GM12891 (cell line): ENCODE measurements at regions not wholly inside any gene's neighbourhood (a gene's known extent, or its start where the extent isn't known, plus 50 kb on each side); places are given as distances from the start of the nearest gene placed in this dataset.

Experiments used
- DNase-seq: peaks from one replicate; pipeline ENCODE4 v3.0.0; 2011; ENCODE audit warnings: low spot score; ENCODE audit not compliant: insufficient read length
- FAIRE-seq: peaks from 2 replicates; lab custom pipeline; 2011; peaks lifted over from hg19 to GRCh38; lab: Jason Lieb, UNC
- PAX5 ChIP-seq: IDR thresholded peaks from 2 replicates; pipeline ENCODE4 v1.6.1; 2011; ENCODE audit warnings: low read length, moderate library complexity, mild to moderate bottlenecking; ENCODE audit not compliant: insufficient read depth, severe bottlenecking
- POLR2A ChIP-seq: IDR thresholded peaks from 2 replicates; pipeline ENCODE4 v1.6.1; 2011; ENCODE audit warnings: low read depth, low read length, control low read depth
- POLR2AphosphoS5 ChIP-seq: IDR thresholded peaks from 2 replicates; pipeline ENCODE4 v1.6.1; 2011; ENCODE audit warnings: low read depth, low read length, control low read depth
- POU2F2 ChIP-seq: IDR thresholded peaks from 2 replicates; pipeline ENCODE4 v1.6.1; 2011; ENCODE audit warnings: low read depth, mild to moderate bottlenecking, control low read depth, low read length, moderate library complexity
- SPI1 ChIP-seq: IDR thresholded peaks from 2 replicates; pipeline ENCODE4 v1.6.1; 2011; ENCODE audit warnings: low read depth, low read length, control low read depth
- TAF1 ChIP-seq: IDR thresholded peaks from 2 replicates; pipeline ENCODE4 v1.6.1; 2011; ENCODE audit warnings: low read depth, low read length, control low read depth

DNA sequence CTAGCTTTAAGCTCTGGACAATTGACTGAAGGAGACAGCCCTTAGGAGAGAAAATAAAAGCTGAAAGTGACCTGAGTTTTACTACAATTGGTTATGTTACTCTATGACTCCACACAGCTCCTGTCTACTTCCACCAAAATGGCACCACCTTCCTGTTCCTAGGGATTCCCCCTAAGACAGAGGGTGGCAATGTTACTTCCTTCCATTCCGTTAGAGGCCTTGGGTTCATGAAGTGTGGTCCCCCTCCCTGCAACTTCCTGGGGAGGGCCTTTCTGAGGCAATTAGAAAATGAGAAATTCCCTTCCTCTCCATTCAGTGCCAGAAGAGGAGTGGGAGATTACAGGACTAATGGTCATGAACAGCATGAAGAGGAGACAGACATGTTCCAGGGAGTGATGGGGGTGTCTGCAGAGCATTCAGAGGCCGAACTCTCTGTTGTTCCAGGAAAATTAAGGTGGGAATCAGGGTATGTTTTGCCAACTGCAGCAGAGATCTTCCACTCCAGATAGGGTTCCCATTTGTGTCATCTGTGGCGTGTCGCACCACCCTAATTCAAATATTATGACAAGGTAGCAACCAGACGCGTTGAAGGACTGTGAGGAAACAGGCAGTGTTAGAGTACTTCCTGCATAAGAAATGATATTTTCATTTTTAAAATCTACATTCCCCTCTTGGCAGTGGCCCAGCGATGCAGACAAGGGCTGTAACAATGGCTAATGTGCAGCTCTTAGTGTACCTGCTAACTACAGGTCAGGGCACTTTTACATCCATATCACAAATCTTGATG is 53.1 kb upstream of the TRIM67 start:
- FAIRE-seq: no peak
- no peak for TF ChIP-seq PAX5
- no peak for TF ChIP-seq TAF1
- TF ChIP-seq POLR2A: no peak
- no peak for TF ChIP-seq SPI1
- TF ChIP-seq POLR2AphosphoS5: no peak
- no peak for TF ChIP-seq POU2F2
- no peak for DNase-seq

DNA sequence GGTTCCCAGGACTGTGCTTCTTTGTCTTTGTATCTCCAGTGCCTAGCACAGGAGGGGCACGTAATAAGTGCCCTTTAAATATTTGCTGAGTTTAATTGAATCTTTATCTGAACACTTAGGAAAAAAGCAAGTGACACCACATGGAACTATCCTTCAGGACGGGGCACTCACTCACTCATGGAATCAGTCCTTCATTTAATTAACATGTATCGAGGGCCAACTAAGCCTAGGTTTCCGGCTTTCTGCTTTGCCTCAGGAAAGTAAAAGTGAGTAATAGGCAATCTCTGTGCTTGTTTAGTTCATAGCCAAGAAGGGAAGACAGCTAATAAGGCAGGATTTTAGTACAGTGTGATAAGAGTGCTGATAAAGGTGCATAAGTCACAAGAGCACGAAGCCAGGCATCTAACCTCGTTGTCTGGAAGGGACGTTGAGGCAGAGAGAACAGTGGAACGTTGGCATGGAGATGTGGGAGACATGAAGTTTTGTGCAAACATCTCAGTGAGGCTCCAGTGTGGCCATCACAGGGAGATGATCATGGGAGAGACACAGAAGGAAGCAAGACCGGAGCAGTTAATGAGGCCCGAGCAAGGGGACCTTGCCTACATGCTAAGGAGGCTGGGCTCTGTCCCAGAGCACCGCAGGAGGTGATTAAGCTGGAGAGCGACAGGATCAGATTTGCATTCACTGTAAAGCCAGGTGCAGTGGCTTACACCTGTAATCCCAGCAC is 54.1 kb upstream of the TRIM67 start:
- no peak for FAIRE-seq
- DNase-seq: no peak
- TF ChIP-seq TAF1 (no peak), SPI1 (no peak), POU2F2 (no peak), PAX5 (no peak), POLR2A (no peak), POLR2AphosphoS5 (no peak)

DNA sequence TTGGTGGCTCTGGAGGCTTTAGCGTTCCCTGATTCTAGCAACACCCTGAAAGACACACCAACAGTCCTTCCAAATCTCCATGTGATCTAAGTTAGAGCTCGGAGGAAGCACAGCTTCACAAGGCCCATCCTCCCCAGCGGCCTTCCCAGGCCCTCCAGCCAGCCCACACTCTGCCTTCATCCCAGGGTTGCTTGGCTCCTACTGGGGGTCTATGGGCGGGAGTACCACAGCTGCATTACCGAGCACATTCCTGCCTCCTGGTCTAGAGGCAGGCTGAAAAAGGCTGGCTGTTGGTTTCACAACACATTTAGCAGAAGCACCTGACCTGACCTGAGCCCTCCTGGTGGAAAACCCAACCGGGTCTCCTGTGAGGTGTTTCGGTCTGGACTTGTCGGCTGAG is 54.7 kb upstream of the TRIM67 start:
- FAIRE-seq: no peak
- no peak for DNase-seq
- TF ChIP-seq SPI1 (no peak), TAF1 (no peak), POU2F2 (no peak), POLR2AphosphoS5 (no peak), POLR2A (no peak), PAX5 (no peak)

DNA sequence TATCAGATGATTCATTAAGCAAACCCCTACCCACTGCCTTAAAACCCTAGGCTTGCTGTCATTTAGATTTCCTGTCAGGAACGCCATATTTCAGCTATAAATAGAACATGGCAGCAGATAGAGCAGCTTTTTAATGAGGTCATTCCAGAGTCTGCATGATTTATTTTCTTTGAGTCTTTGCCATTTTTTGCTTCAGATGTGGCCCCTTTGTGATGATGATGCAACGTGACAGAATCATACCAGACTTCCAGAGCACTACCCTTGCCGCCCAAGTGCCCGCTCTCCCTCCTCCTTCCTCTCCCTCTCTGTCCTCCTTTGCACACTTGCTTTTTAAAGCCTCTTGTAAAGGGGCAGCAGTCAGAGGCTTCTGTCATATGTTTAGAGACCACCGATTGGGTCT is 55.5 kb upstream of the TRIM67 start:
- no peak for TF ChIP-seq POU2F2
- no peak for TF ChIP-seq TAF1
- no peak for TF ChIP-seq POLR2AphosphoS5
- no peak for TF ChIP-seq SPI1
- no peak for TF ChIP-seq PAX5
- no peak for TF ChIP-seq POLR2A
- FAIRE-seq (no peak), DNase-seq (no peak)

DNA sequence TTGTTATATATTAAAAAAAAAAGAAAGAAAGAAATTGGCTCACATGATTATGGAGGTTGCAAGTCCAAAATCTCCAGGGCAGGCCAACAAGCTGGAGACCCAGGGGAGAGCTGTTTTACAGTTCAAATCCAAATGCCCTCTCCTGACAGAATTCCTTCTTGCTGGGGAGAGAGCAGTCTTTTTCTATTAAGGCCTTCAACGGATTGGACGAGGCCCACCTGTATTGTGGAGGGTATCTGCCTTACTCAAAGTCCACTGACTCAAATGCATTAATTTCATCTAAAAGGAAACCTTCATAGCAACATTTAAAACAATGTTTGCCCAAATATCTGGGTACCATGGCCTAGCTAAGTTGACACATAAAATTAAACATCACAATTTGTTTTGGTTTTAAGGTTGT is 56.9 kb upstream of the TRIM67 start:
- FAIRE-seq: no peak
- TF ChIP-seq POU2F2: no peak
- no peak for TF ChIP-seq POLR2AphosphoS5
- TF ChIP-seq TAF1: no peak
- no peak for TF ChIP-seq PAX5
- TF ChIP-seq POLR2A: no peak
- TF ChIP-seq SPI1: no peak
- no peak for DNase-seq

DNA sequence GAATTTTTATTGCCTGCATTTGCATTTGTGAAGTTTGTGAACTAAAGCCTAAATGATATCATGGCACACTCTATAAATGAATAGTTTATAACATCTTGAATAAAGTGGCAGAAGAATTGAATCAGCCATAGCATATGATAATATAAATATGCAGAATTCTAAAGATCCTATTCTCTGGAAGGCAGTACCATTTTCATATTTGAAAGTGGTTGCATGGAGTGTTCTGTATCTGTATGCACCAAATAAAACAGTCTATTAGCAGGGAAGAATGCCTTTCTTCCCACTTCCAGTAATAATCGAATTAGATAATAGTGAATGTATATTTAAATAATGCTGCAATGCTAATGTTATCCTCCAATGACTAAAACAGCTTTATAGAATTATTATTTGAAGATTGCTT is 57.9 kb upstream of the TRIM67 start:
- TF ChIP-seq TAF1: no peak
- TF ChIP-seq POLR2AphosphoS5: no peak
- TF ChIP-seq POLR2A: no peak
- TF ChIP-seq POU2F2: no peak
- TF ChIP-seq PAX5: no peak
- TF ChIP-seq SPI1: no peak
- DNase-seq: no peak
- FAIRE-seq: no peak

DNA sequence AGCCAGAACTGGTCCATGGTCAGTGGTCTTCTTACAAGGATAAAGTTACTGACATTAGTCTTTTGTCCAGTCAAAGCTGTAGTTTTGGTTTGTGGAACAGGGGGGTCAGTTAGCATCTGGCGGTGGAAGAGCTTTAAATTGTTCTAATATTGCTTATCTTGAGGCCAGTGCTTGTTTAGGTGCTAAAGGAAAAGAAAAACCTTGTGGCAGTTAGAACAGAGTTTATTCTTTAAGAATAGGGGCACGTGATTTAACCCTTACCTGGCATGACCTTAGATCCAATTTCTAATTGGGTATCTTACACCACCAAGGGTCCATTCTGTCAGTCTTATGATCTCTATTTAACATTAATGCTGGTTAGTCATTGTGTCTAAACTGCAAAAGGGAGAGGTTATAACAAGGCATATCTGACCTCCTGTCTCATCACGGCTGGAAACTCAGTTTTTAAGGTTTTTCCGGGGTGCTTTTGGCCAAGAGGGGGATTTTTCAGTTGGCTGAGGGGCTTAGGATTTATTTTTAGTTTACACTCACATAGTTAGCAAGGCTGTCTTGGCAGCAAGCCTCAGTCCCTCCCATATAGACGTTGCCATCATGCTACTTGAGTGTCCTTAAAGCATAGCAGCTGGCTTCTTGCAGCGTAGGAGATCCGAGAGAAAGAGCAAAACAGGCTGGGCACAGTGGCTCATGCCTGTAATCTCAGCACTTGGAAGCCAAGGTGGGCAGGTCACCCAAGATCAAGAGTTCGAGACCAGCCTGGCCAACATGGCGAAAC is 60.1 kb upstream of the FAM89A start:
- FAIRE-seq (no peak), DNase-seq (no peak)
- TF ChIP-seq PAX5 (no peak), POLR2A (no peak), POU2F2 (no peak), SPI1 (no peak), POLR2AphosphoS5 (no peak), TAF1 (no peak)

DNA sequence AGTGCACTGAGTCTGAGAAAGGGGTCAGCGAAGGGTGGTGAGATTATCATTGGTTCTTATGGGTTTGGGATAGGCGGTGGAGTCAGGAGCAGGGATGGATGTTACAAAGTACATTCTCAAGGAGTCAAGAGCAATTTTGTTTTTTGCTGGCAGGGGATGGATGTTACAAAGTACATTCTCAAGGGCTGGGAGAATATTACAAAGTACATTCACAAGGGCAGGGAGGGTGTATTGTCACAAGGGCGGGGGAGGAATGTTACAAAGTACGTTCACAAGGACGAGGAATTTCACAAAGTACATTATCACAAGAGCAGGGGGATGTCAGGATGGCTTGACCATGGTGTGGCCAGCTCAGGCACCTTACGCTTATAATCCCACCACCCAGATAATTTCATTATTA is 59.3 kb upstream of the FAM89A start:
- TF ChIP-seq TAF1 (no peak), POLR2A (no peak), POLR2AphosphoS5 (no peak), POU2F2 (no peak), SPI1 (no peak), PAX5 (no peak)
- FAIRE-seq: no peak
- DNase-seq: no peak

DNA sequence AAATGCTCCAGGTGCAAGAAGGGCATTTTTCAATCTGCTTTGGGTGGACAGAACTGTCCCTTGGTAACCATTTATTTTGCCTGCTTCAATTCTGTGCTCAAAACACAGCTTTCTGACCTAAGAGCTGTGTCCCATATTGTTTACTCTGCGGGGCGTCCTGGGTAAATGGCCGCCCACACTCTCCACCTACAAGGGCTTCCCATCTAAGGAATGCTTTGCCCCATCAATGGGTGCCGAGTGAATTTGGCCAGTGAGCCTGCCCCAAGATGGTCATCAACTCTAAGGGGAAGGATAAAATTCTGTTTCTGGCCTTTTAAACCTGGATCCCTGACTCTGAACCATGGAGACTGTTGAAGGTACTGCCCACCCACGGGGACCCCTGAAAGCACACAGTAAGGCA is 55.5 kb upstream of the FAM89A start:
- TF ChIP-seq POLR2AphosphoS5 (no peak), TAF1 (no peak), SPI1 (no peak), POU2F2 (no peak), POLR2A (no peak), PAX5 (no peak)
- DNase-seq (no peak), FAIRE-seq (no peak)

DNA sequence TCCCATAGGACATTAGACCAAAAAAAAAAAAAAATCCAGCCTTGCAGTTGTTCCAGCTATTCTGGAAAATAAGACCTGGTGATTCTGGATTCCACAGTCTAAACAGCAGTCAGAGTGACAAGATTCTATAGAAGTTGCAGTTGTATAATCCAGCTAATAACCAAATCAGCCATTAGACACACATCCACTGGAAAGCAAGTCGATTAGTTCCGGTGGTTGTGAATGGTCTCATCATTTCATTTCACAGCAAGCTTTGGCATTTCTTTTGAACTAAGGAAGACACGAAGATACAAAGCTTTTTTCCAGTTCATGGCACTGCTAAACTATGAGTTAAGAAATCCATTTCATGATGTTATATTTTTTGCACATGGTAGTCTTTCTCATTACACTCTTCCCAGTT is 54.4 kb upstream of the FAM89A start:
- TF ChIP-seq POU2F2 (no peak), TAF1 (no peak), POLR2AphosphoS5 (no peak), PAX5 (no peak), POLR2A (no peak), SPI1 (no peak)
- FAIRE-seq (no peak), DNase-seq (no peak)
